ENCODE measurements at regions not wholly inside any gene's neighbourhood (a gene's known extent, or its start where the extent isn't known, plus 50 kb on each side); places are given as distances from the start of the nearest gene placed in this dataset.
A peak's percentile ranks its signal among the peaks of the same experiment; 100 is the strongest.

DNA sequence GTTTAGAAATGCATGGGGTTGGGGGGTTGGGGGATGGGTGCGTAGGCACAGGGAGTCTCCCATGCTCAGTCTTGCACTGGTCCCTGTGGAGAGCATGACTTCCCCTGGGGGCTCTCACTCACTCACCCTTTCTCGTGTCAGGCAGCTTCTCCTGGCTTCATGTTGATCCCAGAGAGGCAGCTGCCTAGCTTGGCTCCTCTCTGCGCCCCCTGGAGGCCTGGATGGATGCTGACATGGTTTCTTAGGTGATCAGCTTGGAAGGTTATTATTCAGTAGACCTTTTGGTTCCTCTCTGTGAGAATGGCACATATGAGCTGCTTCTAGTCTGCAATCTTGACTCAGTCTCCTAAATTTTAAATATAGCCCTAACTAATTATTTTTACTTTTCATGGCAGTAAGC lies 109.3 kb upstream of the FAM83B start:
- Histone ChIP-seq H3K9me1 (ENCODE audit: control insufficient read depth, insufficient read depth, low read length) (no peaks in the 10 kb centered on the region), H3K27me3 (ENCODE audit: control insufficient read depth in 2 of 2, insufficient read depth in 2 of 2, low read length in 2 of 2) (no peaks in the 10 kb centered on the region), H3K27ac (ENCODE audit: extremely low read depth, low read depth, low read length) (no peak overlapping the region), H3K4me1 (replicated peaks in 1 of 2; ENCODE audit: control insufficient read depth in 2 of 2, insufficient read depth in 2 of 2, low read length in 2 of 2) (no peaks in the 10 kb centered on the region), H3K79me2 (ENCODE audit: control insufficient read depth, insufficient read depth, low read length) (no peaks in the 10 kb centered on the region), H3K9ac (ENCODE audit: insufficient read depth in 1 of 2, low read depth in 2 of 2, low read length in 2 of 2) (no peak overlapping the region), H3K4me2 (ENCODE audit: insufficient read depth, low read length) (no peak overlapping the region), H3K36me3 (ENCODE audit: control insufficient read depth, insufficient read depth, low read length) (no peaks in the 10 kb centered on the region), H3K9me3 (replicated peaks; ENCODE audit: control insufficient read depth, insufficient read depth, low read depth, low read length) (no peaks in the 10 kb centered on the region), H3K4me3 (no peak overlapping the region), H4K20me1 (replicated peaks; ENCODE audit: control insufficient read depth, insufficient read depth, low read length) (no peaks in the 10 kb centered on the region), H2AFZ (ENCODE audit: low read depth, low read length) (no peak overlapping the region)
- 11% methylated on average over 3 of the region's 3 CpGs for WGBS (ENCODE audit: insufficient coverage, low coverage, missing lambda C conversion rate)
- in situ Hi-C loops (cut with MboI) (no loop called here), intact Hi-C loops (cut with micrococcal nuclease) (no loop called here)
- no peak for FAIRE-seq
- ATAC-seq: no peak
- BruUV-seq (replicated peaks): no TSS peak
- POLR2A ChIA-PET: no interaction called here
- CTCF ChIA-PET (ENCODE audit: low intra/inter-chr PET ratio): no interaction called here
- peak; percentile 5 to 9 (median 9) for DNase-seq (ENCODE audit: extremely low read depth in 1 of 4, low spot score in 3 of 4)
- peak in 2 of 3 experiments; percentile 11 to 33; a peak in 1 of 6 replicates for TF ChIP-seq CTCF (IDR thresholded peaks at IDR 0.05 in 2 of 3, conservative IDR thresholded peaks at IDR 0.05 in 1 of 3; ENCODE audit: insufficient read depth in 2 of 3, low read depth in 1 of 3, low read length in 3 of 3)
- TF ChIP-seq, protein P1, sequence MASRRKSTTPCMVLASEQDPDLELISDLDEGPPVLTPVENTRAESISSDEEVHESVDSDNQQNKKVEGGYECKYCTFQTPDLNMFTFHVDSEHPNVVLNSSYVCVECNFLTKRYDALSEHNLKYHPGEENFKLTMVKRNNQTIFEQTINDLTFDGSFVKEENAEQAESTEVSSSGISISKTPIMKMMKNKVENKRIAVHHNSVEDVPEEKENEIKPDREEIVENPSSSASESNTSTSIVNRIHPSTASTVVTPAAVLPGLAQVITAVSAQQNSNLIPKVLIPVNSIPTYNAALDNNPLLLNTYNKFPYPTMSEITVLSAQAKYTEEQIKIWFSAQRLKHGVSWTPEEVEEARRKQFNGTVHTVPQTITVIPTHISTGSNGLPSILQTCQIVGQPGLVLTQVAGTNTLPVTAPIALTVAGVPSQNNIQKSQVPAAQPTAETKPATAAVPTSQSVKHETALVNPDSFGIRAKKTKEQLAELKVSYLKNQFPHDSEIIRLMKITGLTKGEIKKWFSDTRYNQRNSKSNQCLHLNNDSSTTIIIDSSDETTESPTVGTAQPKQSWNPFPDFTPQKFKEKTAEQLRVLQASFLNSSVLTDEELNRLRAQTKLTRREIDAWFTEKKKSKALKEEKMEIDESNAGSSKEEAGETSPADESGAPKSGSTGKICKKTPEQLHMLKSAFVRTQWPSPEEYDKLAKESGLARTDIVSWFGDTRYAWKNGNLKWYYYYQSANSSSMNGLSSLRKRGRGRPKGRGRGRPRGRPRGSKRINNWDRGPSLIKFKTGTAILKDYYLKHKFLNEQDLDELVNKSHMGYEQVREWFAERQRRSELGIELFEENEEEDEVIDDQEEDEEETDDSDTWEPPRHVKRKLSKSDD (conservative IDR thresholded peaks at IDR 0.05; ENCODE audit: low read length): no peak
